WI38 (cell line): ENCODE measurements at regions not wholly inside any gene's neighbourhood (a gene's known extent, or its start where the extent isn't known, plus 50 kb on each side); places are given as distances from the start of the nearest gene placed in this dataset.

Experiments
- H3K4me3 ChIP-seq: 2 replicates; pipeline ENCODE4 v1.5.1; 2011; ENCODE audit warnings: low read depth, mild to moderate bottlenecking, control low read depth, low read length
- TF ChIP-seq, protein P1 (sequence below): IDR thresholded peaks from 2 replicates; pipeline ENCODE4 v1.5.1; 2012; ENCODE audit warnings: low read depth, mild to moderate bottlenecking, control low read depth, low read length

DNA sequence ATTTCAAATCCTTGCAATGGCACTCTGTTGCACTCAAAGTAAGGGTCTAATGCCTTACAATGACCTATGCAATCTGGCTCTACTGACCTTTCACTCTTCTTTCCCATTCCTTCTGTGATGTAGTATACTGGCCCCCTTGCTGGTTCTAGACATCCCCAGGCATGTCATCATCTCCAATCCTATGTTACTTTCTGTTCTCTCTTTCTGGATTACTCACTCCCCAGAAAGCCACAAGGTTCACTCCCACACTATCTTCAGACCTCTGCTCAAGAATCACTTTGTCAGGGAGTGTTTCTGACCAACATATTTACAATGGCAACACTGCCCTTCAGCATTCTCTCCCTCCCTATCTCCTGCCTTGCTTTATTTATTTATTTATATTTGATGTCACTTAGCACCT, 802.2 kb upstream of the WWC1 start:
- TF ChIP-seq, protein P1, sequence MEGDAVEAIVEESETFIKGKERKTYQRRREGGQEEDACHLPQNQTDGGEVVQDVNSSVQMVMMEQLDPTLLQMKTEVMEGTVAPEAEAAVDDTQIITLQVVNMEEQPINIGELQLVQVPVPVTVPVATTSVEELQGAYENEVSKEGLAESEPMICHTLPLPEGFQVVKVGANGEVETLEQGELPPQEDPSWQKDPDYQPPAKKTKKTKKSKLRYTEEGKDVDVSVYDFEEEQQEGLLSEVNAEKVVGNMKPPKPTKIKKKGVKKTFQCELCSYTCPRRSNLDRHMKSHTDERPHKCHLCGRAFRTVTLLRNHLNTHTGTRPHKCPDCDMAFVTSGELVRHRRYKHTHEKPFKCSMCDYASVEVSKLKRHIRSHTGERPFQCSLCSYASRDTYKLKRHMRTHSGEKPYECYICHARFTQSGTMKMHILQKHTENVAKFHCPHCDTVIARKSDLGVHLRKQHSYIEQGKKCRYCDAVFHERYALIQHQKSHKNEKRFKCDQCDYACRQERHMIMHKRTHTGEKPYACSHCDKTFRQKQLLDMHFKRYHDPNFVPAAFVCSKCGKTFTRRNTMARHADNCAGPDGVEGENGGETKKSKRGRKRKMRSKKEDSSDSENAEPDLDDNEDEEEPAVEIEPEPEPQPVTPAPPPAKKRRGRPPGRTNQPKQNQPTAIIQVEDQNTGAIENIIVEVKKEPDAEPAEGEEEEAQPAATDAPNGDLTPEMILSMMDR, result no peak
- H3K4me3 ChIP-seq, result no peak overlapping the region

DNA sequence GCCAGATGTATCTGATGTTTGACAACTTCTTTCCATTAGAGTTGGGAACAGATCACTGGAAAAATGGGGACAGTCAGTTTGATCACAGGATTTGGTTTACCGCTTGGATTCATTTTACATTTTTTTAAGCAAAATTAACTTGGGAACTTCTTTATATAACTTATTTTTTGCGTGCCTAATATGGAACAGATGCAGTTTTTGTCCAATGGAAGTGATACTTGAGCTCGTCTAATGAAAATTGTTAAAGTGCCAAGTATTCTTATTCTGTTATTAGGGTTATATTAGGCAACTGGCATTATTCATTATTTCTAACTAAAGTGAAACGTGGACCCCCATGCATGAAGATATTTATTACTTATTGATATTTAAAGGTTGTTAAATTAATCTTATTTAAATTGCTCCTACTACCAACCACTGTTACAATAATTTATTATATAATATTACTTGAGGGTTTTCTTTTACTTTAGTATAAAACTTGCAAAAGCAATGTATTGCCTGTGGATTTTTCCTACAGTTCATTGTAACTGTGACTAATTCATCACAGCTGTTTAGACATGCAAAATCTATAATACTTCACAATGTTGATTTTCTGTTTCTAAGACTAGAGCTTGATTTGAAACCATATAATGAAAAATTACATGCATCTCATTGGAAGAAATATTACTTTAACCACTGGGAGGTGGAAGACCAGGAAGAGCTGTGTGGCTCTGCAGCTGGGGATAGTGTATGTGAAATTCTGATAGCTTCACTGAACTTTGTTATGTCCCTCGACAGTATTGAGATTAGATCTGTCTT, 787.3 kb upstream of the WWC1 start:
- no peak overlapping the region for H3K4me3 ChIP-seq
- TF ChIP-seq, protein P1, result no peak

DNA sequence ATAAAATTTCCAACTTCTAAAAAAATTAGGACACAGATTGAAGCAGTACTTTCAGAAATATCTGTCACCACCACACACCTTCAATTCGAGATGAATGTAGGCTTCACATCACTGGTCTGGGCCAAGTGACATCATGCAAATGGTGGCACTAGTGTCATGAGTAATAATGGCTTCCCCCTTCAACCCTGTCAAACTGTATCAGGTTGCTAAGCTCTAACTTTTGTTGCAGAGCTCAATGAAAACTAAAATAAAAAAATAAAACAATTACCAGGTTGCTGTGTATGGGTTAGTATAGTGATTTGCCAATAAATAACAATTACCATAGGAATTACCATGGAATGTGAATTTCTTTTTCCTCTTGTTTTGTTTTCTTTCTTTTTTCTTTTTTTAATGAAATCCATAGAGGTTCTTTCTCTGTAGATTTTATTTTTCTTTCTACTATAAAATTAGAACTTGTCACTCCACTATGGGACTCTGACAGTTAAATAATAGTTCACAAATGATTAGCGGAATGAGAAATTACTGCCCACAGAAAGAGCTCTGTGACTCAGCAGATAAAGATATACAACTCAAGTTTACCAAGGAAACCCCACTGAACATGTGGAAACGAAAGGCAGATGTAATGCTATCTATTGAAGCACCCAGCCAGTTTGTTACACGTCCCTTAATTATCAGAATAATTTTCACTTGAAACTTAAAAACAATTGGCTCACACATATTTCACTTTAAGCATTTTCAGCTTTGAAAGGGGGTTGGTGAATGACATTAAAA, 783.8 kb upstream of the WWC1 start:
- H3K4me3 ChIP-seq, result no peak overlapping the region
- TF ChIP-seq, protein P1, result no peak

DNA sequence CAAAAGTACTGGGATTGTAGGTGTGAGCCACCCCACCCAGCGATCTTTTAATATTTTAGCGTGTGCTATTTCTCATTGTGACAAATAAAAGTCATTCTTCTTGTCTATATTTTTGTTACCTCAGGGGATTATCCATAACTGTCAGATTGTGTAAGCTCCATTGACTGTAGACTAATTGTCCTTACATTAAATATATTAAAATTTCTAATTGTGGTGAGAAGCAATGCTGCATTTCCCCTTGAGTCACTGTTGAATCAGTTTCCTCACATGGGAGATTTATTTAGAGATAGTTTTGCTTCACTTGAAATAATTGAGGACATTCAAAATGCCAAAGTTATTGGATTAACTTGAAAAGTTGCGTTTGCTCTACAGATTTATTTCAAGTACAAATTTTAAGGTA, 782.4 kb upstream of the WWC1 start:
- TF ChIP-seq, protein P1, result no peak
- no peak overlapping the region for H3K4me3 ChIP-seq

DNA sequence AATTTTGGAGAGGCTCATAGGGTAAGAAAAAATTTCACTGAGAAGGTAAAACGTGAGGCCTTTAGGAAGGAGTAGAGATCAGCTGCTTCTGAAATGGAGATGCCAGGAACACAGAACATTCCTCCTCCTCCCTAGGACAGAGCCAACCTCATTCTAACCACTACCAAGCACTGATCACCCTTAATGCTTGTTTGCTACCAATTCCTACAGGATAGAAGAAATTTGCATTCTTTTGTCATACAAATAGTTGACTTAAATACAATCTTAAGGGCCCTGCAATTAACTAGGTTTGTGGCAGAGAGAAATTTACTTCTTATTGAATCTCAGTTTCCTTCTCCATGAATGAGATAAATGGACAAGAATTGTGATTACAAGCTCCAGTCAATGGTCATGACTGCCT, 780.2 kb upstream of the WWC1 start:
- H3K4me3 ChIP-seq, result no peak overlapping the region
- TF ChIP-seq, protein P1, result no peak

DNA sequence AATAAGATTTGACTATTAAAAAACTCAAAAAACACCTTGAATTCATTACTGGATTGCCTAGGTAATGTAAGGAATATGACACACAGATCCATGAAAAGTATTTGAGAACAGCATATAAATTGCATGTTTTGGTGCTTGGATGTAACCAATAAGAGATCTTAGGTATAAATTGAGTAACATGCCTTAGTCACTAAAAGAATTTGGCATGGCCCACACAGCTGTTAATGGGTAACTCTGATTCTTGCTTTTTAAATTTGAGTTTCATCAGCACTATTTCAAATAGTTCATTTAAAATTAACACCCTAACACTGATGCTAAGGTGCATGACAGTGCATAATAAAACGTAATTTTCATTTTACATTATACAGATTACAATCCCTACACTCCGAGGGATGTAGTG, 779.3 kb upstream of the WWC1 start:
- TF ChIP-seq, protein P1, result no peak
- H3K4me3 ChIP-seq, result no peak overlapping the region

DNA sequence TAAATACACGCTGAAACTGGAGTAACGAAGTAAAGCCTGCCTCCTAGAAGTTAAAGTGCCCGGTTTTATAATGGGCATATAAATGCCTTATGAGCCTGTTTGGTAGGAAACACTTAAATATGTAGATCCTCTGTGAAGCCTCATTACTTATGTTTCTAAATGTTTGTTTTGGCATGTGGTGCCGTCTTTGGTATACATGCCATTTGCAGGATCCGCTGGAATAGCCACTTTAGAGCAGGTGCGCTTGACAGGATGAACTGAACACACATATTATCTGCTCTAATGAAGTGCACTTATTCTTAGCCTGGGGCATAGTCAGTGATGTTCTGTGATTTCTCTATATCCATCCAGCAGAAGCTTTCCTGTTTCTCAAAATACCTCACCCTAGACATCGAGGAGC, 778.1 kb upstream of the WWC1 start:
- TF ChIP-seq, protein P1, result no peak
- H3K4me3 ChIP-seq, result no peak overlapping the region
